ENCODE measurements at regions not wholly inside any gene's neighbourhood (a gene's known extent, or its start where the extent isn't known, plus 50 kb on each side); places are given as distances from the start of the nearest gene placed in this dataset.

DNA sequence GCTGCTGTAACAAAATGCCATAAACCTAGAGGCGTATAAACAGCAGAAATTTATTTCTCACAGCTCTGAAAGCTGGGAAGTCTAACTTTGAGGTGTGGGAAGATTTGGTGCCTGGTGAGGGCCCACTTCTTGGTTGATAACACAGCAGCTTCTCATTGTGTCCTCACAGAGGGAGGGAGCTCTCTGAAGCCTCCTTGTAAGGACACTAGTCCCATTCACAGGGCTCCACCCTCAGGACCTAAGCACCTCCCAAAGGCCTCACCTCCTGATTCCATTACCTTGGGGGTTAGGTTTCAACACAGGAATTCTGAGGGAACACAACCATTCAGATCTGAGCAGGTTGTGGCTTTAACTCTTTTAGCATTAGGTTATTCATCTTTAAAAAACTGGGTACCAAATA lies 380.3 kb upstream of the ATP10A start:
- H3K4me3 ChIP-seq (ENCODE audit: low read depth, low read length) = no peak overlapping the region
- TF ChIP-seq CTCF (conservative IDR thresholded peaks at IDR 0.05; ENCODE audit: low read depth, low read length) = no peak
- no peak for DNase-seq (ENCODE audit: low read depth)

DNA sequence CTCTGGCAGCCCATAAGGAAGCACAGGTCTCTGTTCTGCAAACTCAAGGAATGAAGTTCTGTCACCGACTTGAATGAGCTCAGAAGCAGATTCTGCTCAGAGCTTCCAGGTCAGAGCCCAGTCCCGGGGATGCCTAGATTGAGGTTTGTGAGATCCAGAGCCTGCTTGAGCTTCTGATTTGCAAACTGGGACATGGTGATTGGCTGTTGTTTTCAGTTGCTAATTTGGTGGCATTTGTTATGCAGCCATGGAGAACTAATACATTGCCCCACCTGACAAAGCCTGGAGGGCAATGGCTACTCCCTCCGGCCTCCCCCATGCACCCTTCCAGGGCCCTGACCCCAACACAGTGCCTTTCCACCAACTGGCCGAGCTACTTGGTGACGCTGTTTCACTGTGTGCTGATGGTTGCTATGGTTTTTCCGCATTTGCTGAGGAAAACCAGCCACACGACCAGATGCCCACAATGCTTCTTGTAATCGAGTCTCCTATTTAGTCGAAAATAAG lies 379.5 kb upstream of the ATP10A start:
- no peak for TF ChIP-seq CTCF (conservative IDR thresholded peaks at IDR 0.05; ENCODE audit: low read depth, low read length)
- DNase-seq (ENCODE audit: low read depth) = no peak
- H3K4me3 ChIP-seq (ENCODE audit: low read depth, low read length) = no peak overlapping the region

- no peak for DNase-seq (ENCODE audit: low read depth)
- no peak overlapping the region for H3K4me3 ChIP-seq (ENCODE audit: low read depth, low read length)
Measured at GRCh38 chr15:26235864-26236263, 372.7 kb upstream of the ATP10A start.

DNA sequence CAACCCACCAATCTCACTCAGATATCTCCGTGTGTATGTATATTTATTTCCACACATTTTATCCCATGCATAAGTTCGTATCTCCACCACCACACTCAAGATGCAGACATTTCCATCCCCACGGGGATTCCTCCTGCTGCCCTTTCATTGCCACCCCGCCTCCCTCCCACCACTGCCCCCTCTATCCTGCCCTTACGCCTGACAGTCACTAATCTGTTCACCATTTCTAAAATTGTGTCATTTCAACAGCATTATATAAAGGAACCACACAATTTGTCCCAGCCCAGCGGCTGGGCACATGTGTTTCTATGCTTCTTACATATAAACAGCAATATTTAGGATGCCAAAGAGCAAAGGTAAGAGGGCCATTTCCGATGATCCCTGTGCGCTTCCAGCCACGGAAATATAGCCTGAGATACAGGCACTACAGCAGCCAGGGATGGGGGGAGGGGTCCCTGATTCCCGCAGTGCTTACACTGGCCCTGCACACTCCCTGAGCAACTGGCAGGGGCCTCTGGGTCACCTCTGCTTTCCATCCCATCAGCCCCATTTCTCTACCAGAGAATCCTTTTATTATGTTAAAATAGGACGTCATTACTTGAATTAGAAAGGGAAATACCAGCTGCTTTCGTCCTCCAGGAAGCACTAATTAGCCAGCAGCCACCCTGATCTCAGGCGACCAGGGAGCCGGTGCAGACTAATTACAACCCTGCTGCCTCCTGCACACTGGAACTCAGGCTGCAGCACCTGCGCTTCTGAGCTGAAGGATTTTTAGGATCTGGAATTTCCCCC lies 372.0 kb upstream of the ATP10A start:
- TF ChIP-seq CTCF (conservative IDR thresholded peaks at IDR 0.05; ENCODE audit: low read depth, low read length) = no peak
- DNase-seq (ENCODE audit: low read depth) = no peak
- H3K4me3 ChIP-seq (ENCODE audit: low read depth, low read length) = no peak overlapping the region

More at GRCh38 chr15:26235864-26236263, 372.7 kb upstream of the ATP10A start:
- TF ChIP-seq CTCF (conservative IDR thresholded peaks at IDR 0.05; ENCODE audit: low read depth, low read length) = no peak

DNA sequence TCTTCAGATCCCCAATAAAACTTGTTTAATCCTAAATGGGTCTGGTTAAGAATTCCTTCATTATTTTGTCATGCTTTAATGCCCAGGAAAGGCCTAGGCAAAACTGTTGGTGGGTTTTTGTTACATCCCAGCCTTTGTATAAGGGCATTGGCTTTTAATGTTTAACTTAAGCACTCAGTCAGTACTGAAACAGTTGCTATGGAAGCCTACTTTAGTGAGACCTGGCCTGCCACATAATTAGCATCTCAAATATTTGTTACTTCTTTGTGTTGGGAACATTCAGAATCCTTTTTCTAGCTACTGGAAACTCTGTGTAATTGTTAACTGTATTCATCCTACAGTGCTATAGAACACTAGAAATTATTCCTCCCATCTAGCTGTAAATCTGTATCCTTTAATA lies 369.6 kb upstream of the ATP10A start:
- no peak overlapping the region for H3K4me3 ChIP-seq (ENCODE audit: low read depth, low read length)
- TF ChIP-seq CTCF (conservative IDR thresholded peaks at IDR 0.05; ENCODE audit: low read depth, low read length) = no peak
- DNase-seq (ENCODE audit: low read depth) = no peak

GRCh38 chr15:26231096-26231495 lies 368.0 kb upstream of the ATP10A start:
- TF ChIP-seq CTCF (conservative IDR thresholded peaks at IDR 0.05; ENCODE audit: low read depth, low read length) = no peak
- no peak for DNase-seq (ENCODE audit: low read depth)
- H3K4me3 ChIP-seq (ENCODE audit: low read depth, low read length) = no peak overlapping the region

- TF ChIP-seq CTCF (conservative IDR thresholded peaks at IDR 0.05; ENCODE audit: low read depth, low read length) = no peak
- no peak for DNase-seq (ENCODE audit: low read depth)
- H3K4me3 ChIP-seq (ENCODE audit: low read depth, low read length) = no peak overlapping the region
Measured at GRCh38 chr15:26224266-26224665, 361.1 kb upstream of the ATP10A start.

Measured in epithelial cell of proximal tubule (primary cell).